Loucy (cell line): ENCODE measurements at regions not wholly inside any gene's neighbourhood (a gene's known extent, or its start where the extent isn't known, plus 50 kb on each side); places are given as distances from the start of the nearest gene placed in this dataset.

Experiments used
- EZH2phosphoT487 ChIP-seq: fragments of 200-600 bp; IDR thresholded peaks from 2 replicates; pipeline ENCODE4 v1.6.1; 2018; ENCODE audit warnings: antibody characterized with exemption, mild to moderate bottlenecking, moderate library complexity, borderline replicate concordance
- TF ChIP-seq, protein P1 (sequence below): fragments of 200-600 bp; sonication (generic); conservative IDR thresholded peaks from 2 replicates; pipeline ENCODE4 v1.5.1; 2014; ENCODE audit warnings: mild to moderate bottlenecking, antibody characterized with exemption, low read length

DNA sequence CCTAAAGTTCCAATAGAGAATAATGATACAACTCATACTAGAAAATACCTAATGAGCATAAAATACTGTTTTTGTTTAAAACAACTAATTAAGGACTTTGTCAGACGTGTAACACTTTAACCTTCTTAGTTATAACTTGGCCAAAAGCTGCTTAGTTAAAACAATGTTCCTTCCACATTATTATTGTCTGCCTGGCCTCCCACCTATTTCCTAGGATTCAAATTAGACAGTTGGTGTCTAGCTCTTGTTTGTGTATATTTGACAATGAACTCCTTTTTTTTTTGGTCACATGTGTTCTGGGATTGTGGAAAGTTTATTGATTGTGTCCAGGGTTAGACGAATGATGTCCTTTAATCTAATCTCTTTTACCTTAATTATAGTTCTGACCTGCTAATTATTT is 67.6 kb upstream of the PSMA6 start:
- TF ChIP-seq, protein P1, sequence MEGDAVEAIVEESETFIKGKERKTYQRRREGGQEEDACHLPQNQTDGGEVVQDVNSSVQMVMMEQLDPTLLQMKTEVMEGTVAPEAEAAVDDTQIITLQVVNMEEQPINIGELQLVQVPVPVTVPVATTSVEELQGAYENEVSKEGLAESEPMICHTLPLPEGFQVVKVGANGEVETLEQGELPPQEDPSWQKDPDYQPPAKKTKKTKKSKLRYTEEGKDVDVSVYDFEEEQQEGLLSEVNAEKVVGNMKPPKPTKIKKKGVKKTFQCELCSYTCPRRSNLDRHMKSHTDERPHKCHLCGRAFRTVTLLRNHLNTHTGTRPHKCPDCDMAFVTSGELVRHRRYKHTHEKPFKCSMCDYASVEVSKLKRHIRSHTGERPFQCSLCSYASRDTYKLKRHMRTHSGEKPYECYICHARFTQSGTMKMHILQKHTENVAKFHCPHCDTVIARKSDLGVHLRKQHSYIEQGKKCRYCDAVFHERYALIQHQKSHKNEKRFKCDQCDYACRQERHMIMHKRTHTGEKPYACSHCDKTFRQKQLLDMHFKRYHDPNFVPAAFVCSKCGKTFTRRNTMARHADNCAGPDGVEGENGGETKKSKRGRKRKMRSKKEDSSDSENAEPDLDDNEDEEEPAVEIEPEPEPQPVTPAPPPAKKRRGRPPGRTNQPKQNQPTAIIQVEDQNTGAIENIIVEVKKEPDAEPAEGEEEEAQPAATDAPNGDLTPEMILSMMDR = no peak
- no peak for TF ChIP-seq EZH2phosphoT487
